GM12878 (cell line): ENCODE measurements at regions not wholly inside any gene's neighbourhood (a gene's known extent, or its start where the extent isn't known, plus 50 kb on each side); places are given as distances from the start of the nearest gene placed in this dataset.

ENCODE experiments used
- ATAC-seq: fragments of 200-7000 bp; cut with Tn5 transposase; 3 replicates; pipeline ENCODE4 v1.9.1; 2020; ENCODE audit warnings: mild to moderate bottlenecking, moderate library complexity
- BruUV-seq: library from RNA; stranded (reverse); fragments of 400-500 nt; replicated peaks from 2 replicates; lab custom pipeline; 2021; lab: Mats Ljungman, UMichigan
- CTCF ChIA-PET: fragments of 300-600 bp; sonication (Branson Sonifier 250); formaldehyde crosslinking; extraction: SDS; loops from one replicate; lab custom pipeline; 2021; ENCODE audit warnings: inconsistent platforms; lab: Yijun Ruan, JAX
- POLR2A ChIA-PET: fragments of 350-600 bp; formaldehyde crosslinking; extraction: SDS; loops from one replicate; lab custom pipeline; 2021; ENCODE audit warnings: inconsistent platforms; lab: Charles Lee
- RAD21 ChIA-PET: fragments of 300-600 bp; sonication (Branson Sonifier 250); formaldehyde crosslinking; loops from one replicate; lab custom pipeline; 2023; ENCODE audit warnings: antibody characterized with exemption; ENCODE audit not compliant: unreplicated experiment; lab: Charles Lee
- SMC1A ChIA-PET: fragments of 300-600 bp; sonication (Branson Sonifier 250); formaldehyde crosslinking; loops from one replicate; lab custom pipeline; 2023; ENCODE audit not compliant: unreplicated experiment, uncharacterized antibody; lab: Charles Lee
- DNase-seq: peaks from one replicate; pipeline ENCODE4 v3.0.0-alpha.2; 2011; ENCODE audit warnings: low read depth, low spot score
- FAIRE-seq: peaks from 3 replicates; lab custom pipeline; 2011; peaks lifted over from hg19 to GRCh38; lab: Jason Lieb, UNC
- H2AFZ ChIP-seq: 2 replicates; pipeline ENCODE4 v1.6.0; 2011; ENCODE audit warnings: low read depth, low read length, control low read depth; ENCODE audit not compliant: control insufficient read depth
- H3K27ac ChIP-seq: 2 replicates; pipeline ENCODE4 v1.5.1; 2011; ENCODE audit warnings: control low read depth; ENCODE audit not compliant: control insufficient read depth, insufficient read depth
- H3K27me3 ChIP-seq, 2 experiments: replicated peaks in 1 of 2; 2 replicates each; pipeline versions ENCODE4 v1.6.0 to v1.6.1; 2011; ENCODE audit warnings: low read length in 1 of 2; ENCODE audit not compliant: control insufficient read depth in 2 of 2, insufficient read depth in 2 of 2
- H3K36me3 ChIP-seq, 2 experiments: 2 replicates each; pipeline ENCODE4 v1.5.1; 2011; ENCODE audit warnings: low read length in 1 of 2; ENCODE audit not compliant: control insufficient read depth in 2 of 2, insufficient read depth in 2 of 2
- H3K4me1 ChIP-seq: 2 replicates; pipeline ENCODE4 v1.6.1; 2011; ENCODE audit warnings: mild to moderate bottlenecking, low read length, moderate library complexity, mixed read lengths; ENCODE audit not compliant: control insufficient read depth, insufficient read depth
- H3K4me2 ChIP-seq: 2 replicates; pipeline ENCODE4 v1.6.0; 2011; ENCODE audit warnings: control low read depth; ENCODE audit not compliant: control insufficient read depth, insufficient read depth
- H3K4me3 ChIP-seq: fragments of 200-600 bp; sonication (generic); 2 replicates; pipeline ENCODE4 v1.5.1; 2016
- H3K79me2 ChIP-seq: 2 replicates; pipeline ENCODE4 v1.6.0; 2011; ENCODE audit warnings: low read length; ENCODE audit not compliant: control insufficient read depth, insufficient read depth
- H3K9ac ChIP-seq: 2 replicates; pipeline ENCODE4 v1.8.0; 2011; ENCODE audit warnings: low read length, control low read depth, mixed read lengths; ENCODE audit not compliant: control insufficient read depth, insufficient read depth
- H3K9me3 ChIP-seq: replicated peaks from 3 replicates; pipeline ENCODE4 v1.5.1; 2011; ENCODE audit warnings: mild to moderate bottlenecking, low read length; ENCODE audit not compliant: control insufficient read depth, insufficient read depth
- H4K20me1 ChIP-seq: 2 replicates; pipeline ENCODE4 v1.6.0; 2011; ENCODE audit not compliant: control insufficient read depth, insufficient read depth
- BHLHE40 ChIP-seq, 2 experiments: fragments of 450-650 bp in 1 of 2; IDR thresholded peaks; 2 replicates each; pipeline ENCODE4 v1.6.1; 2011 to 2017; ENCODE audit warnings: low read depth in 2 of 2, borderline replicate concordance in 1 of 2, improper control_type of control experiment in 1 of 2, low read length in 1 of 2, mild to moderate bottlenecking in 1 of 2
- DPF2 ChIP-seq: fragments of 450-650 bp; IDR thresholded peaks from 2 replicates; pipeline ENCODE4 v1.6.1; 2017; ENCODE audit warnings: mild to moderate bottlenecking
- EP300 ChIP-seq, 2 experiments: fragments of 150-350 bp in 1 of 2; IDR thresholded peaks; 2 replicates each; pipeline ENCODE4 v1.6.1; 2011 to 2012; ENCODE audit warnings: low read depth in 2 of 2, low read length in 2 of 2, borderline replicate concordance in 1 of 2, improper control_type of control experiment in 1 of 2, inconsistent platforms in 1 of 2; ENCODE audit not compliant: control insufficient read depth in 1 of 2
- EZH2 ChIP-seq: IDR thresholded peaks from 2 replicates; pipeline ENCODE4 v1.6.1; 2012; ENCODE audit warnings: low read depth, mild to moderate bottlenecking, control low read depth, inconsistent platforms, low read length, borderline replicate concordance; ENCODE audit not compliant: control insufficient read depth
- JUND ChIP-seq: IDR thresholded peaks from 2 replicates; pipeline ENCODE4 v1.6.1; 2012; ENCODE audit warnings: low read depth, mild to moderate bottlenecking, low read length, improper control_type of control experiment, moderate library complexity
- KLF5 ChIP-seq: fragments of 450-650 bp; IDR thresholded peaks from 2 replicates; pipeline ENCODE4 v1.6.1; 2014; ENCODE audit warnings: mild to moderate bottlenecking; ENCODE audit not compliant: partially characterized antibody
- MTA3 ChIP-seq: IDR thresholded peaks from 2 replicates; pipeline ENCODE4 v1.6.1; 2012; ENCODE audit warnings: low read length, inconsistent platforms, borderline replicate concordance
- NR2C1 ChIP-seq: fragments of 450-650 bp; IDR thresholded peaks from 2 replicates; pipeline ENCODE4 v1.6.1; 2017; ENCODE audit warnings: antibody characterized with exemption, mild to moderate bottlenecking, moderate library complexity
- NR2C2 ChIP-seq: IDR thresholded peaks from 2 replicates; pipeline ENCODE4 v1.6.1; 2011; ENCODE audit warnings: borderline replicate concordance, low read depth; ENCODE audit not compliant: control insufficient read depth, insufficient read length
- PAX5 ChIP-seq: IDR thresholded peaks from 2 replicates; pipeline ENCODE4 v1.6.1; 2011; ENCODE audit warnings: low read depth, low read length, borderline replicate concordance
- POLR2AphosphoS5 ChIP-seq: IDR thresholded peaks from 2 replicates; pipeline ENCODE4 v1.6.1; 2011; ENCODE audit warnings: mild to moderate bottlenecking, low read length, inconsistent platforms
- RFX5 ChIP-seq: IDR thresholded peaks from 2 replicates; pipeline ENCODE4 v1.6.1; 2011; ENCODE audit warnings: low read depth, low read length, improper control_type of control experiment
- SMAD1 ChIP-seq: fragments of 450-650 bp; IDR thresholded peaks from 2 replicates; pipeline ENCODE4 v1.6.1; 2018; ENCODE audit warnings: mild to moderate bottlenecking, low read depth; ENCODE audit not compliant: partially characterized antibody
- SPI1 ChIP-seq: IDR thresholded peaks from 2 replicates; pipeline ENCODE4 v1.6.1; 2011; ENCODE audit warnings: low read depth, mild to moderate bottlenecking, low read length, moderate library complexity, borderline replicate concordance; ENCODE audit not compliant: insufficient read depth
- TBL1XR1 ChIP-seq: IDR thresholded peaks from 2 replicates; pipeline ENCODE4 v1.6.1; 2012; ENCODE audit warnings: low read depth, low read length, improper control_type of control experiment
- WRNIP1 ChIP-seq: IDR thresholded peaks from 2 replicates; pipeline ENCODE4 v1.6.1; 2011; ENCODE audit warnings: low read depth, low read length, improper control_type of control experiment, borderline replicate concordance
- ZNF24 ChIP-seq: fragments of 450-650 bp; IDR thresholded peaks from 2 replicates; pipeline ENCODE4 v1.6.1; 2017; ENCODE audit warnings: antibody characterized with exemption, mild to moderate bottlenecking
- WGBS: methylation state at CpG from one replicate; pipeline ENCODE4 v1.1.6; 2016; ENCODE audit warnings: low lambda C conversion rate; ENCODE audit not compliant: insufficient replicate concordance, insufficient coverage; ENCODE audit errors: missing lambda C conversion rate; 5-methylcytosine and 5-hydroxymethylcytosine counted together
- in situ Hi-C: fragments of 300-500 bp; cut with MboI; formaldehyde crosslinking; loops from 9 replicates; pipeline ENCODE4 v1.14.3; 2018; ENCODE audit warnings: mixed read lengths
- intact Hi-C: fragments of 100-400 bp; cut with micrococcal nuclease; formaldehyde crosslinking; loops from one replicate; pipeline ENCODE4 v1.14.2; 2022; ENCODE audit not compliant: unreplicated experiment

DNA sequence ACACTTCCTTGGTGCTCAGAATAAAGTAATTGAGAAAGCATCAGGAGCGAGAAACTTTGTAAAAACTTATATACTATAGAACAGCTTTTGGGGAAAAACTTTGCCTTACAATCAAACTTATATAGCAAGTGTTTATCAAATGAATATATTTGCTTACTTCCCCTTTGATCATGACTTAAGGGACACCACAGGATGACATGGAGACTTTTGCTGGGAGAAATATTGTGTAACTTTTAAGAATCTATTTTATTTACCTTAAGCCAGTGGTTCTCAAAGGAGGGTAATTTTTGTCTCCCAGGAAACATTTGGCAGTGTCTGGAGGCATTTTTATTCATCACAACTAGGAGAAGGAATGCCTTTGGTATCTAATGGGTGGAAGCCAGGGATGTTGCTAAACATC lies 173.8 kb upstream of the HABP2 start:
- H3K79me2 ChIP-seq = no peaks in the 10 kb centered on the region
- WGBS = 65% methylated on average over 1 of the region's 1 CpG
- SMC1A ChIA-PET = no interaction called here
- ATAC-seq (no peak), FAIRE-seq (no peak), DNase-seq (no peak)
- no peaks in the 10 kb centered on the region for H4K20me1 ChIP-seq
- in situ Hi-C loops (no loop called here), intact Hi-C loops (no loop called here)
- CTCF ChIA-PET = no interaction called here
- no peak overlapping the region for H3K4me3 ChIP-seq
- no peaks in the 10 kb centered on the region for H3K36me3 ChIP-seq
- H3K27me3 ChIP-seq = peaks cover 3 to 4% of the 10 kb centered on the region in 2 experiments; a peak in 2 of 4 replicates
- BruUV-seq = no TSS peak
- H3K9me3 ChIP-seq = no peaks in the 10 kb centered on the region
- RAD21 ChIA-PET = no interaction called here
- H3K4me1 ChIP-seq = no peaks in the 10 kb centered on the region
- no peak overlapping the region for H3K9ac ChIP-seq
- POLR2A ChIA-PET = no interaction called here
- no peak overlapping the region for H3K4me2 ChIP-seq
- TF ChIP-seq MTA3 (no peak), PAX5 (no peak), KLF5 (no peak), SMAD1 (no peak), SPI1 (no peak), NR2C1 (no peak), EZH2 (no peak), BHLHE40 (IDR thresholded peaks at IDR 0.05; ENCODE audit: borderline replicate concordance in 1 of 2, low read depth in 2 of 2, low read length in 1 of 2) (no peak), WRNIP1 (no peak), RFX5 (no peak), EP300 (IDR thresholded peaks at IDR 0.05; ENCODE audit: borderline replicate concordance in 1 of 2, control insufficient read depth in 1 of 2, low read depth in 2 of 2, low read length in 2 of 2) (no peak), ZNF24 (no peak), POLR2AphosphoS5 (no peak), DPF2 (no peak), TBL1XR1 (no peak), JUND (no peak), NR2C2 (no peak)
- TF ChIP-seq, all 136 proteins: peak for 0
- H2AFZ ChIP-seq = no peak overlapping the region
- no peak overlapping the region for H3K27ac ChIP-seq
